ENCODE measurements at regions not wholly inside any gene's neighbourhood (a gene's known extent, or its start where the extent isn't known, plus 50 kb on each side); places are given as distances from the start of the nearest gene placed in this dataset.
"Not testable (repeated sequence)": the region's sequence is repeated elsewhere in the genome, so short reads cannot be mapped to it uniquely, and the experiment has no call there.

DNA sequence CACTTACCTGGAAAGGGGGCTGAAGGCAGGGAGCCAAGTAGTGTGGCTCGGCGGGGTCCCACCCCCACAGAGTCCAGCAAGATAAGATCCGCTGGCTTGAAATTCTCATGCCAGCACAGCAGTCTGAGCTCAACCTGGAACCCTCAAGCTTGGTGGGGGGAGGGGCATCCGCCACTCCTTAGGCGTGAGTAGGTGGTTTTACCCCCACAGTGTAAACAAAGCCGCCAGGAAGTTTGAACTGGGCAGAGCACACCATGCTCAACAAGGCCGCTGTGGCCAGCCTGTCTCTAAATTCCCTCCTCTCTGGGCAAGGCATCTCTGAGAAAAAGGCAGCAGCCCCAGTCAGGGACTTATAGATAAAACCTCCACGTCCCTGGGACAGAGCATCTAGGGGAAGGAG lies 156.3 kb downstream of the KBTBD8 start:
- no peak for DNase-seq (ENCODE audit: low spot score)

GRCh38 chr3:67167481-67167880 lies 169.4 kb downstream of the KBTBD8 start:
- DNase-seq (ENCODE audit: low spot score) = no peak

DNA sequence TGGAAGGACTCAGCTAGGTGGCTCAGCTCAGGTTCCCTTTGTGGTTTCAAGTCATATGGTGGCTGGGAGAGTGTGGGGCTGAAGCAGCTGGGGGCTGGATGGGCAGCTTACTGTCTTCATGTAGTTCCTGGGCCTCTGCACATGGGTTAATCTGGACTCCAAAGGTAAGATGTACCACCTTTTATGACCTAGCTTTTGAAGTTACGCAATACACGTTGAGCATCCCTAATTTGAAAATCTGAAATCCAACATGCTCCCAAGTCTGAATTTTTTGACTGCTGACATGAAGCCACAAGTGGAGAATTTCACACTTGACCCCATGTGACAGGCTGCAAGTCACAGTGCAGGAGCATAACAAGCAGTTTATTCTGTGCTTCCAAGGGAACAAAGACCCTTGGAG lies 173.7 kb downstream of the KBTBD8 start:
- DNase-seq (ENCODE audit: low spot score) = no peak

GRCh38 chr3:67173130-67173529 lies 175.0 kb downstream of the KBTBD8 start:
- DNase-seq (ENCODE audit: low spot score) = not testable (repeated sequence)

DNA sequence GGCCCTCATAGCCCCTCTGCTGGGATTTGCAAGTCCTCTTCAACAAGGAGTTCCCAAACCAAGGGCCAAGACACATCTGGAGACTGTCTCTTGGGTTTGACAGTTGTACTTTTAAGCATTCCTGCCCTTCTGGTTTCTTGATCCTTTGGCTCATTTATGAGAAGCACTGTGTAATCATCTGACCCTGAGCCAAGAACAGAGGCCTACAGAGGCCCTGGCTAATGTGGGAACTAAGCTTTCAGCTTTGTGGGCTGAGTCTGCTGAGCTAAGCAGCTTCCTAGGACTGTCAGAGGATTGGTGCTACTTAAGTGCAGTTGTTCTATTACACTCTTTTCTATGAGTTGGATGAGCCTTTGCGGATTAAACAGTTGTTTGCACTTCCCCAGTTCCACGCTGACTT lies 178.3 kb downstream of the KBTBD8 start:
- no peak for DNase-seq (ENCODE audit: low spot score)

- DNase-seq (ENCODE audit: low spot score) = no peak
These were observed 194.4 kb downstream of the KBTBD8 start for GRCh38 chr3:67192466-67192865.

- no peak for DNase-seq (ENCODE audit: low spot score)
These were observed 198.6 kb downstream of the KBTBD8 start for GRCh38 chr3:67196677-67197076.

- no peak for DNase-seq (ENCODE audit: low spot score)
These were observed 200.3 kb downstream of the KBTBD8 start for GRCh38 chr3:67198374-67198773.

- no peak for DNase-seq (ENCODE audit: low spot score)
These were observed 202.5 kb downstream of the KBTBD8 start for GRCh38 chr3:67200618-67201017.

DNA sequence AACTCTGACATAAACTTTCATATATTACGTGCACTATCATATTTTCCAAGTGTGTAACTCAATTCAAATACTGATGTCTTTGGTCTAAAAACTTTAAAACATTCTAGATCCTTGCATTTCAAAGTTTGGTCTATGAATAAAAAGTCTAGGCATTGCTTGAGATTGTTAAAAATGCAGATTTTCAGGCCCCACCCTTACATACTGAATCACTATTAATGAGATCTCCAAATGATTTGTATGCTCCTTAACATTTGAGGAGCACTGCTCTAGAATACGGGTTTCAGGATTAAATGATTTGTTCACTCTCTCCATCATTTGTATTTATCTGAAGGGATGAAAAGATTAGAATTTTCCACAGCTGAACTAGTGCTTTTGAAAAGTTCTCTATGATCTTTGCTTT lies 202.9 kb downstream of the KBTBD8 start:
- DNase-seq (ENCODE audit: low spot score) = no peak

DNA sequence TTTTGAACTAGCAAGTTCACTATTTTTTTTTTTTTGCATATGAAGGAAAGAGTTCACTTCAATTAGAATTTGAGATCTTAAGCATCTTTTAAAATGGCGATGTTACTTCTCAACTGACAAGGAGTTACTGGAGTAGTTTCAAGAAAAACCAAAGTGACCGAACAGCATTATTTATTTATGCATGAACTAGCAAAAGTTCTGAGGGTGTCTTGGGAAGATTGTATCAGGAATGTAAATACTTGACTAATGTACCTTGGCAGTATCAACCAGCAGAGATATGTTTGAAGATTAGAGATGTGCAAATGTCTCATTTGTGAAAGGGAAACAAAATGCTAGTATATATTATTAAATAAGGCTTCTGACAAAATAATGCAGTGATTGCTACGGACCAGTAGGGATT lies 203.9 kb downstream of the KBTBD8 start:
- no peak for DNase-seq (ENCODE audit: low spot score)

- DNase-seq (ENCODE audit: low spot score) = no peak
These were observed 206.8 kb downstream of the KBTBD8 start for GRCh38 chr3:67204951-67205350.

- no peak for DNase-seq (ENCODE audit: low spot score)
These were observed 217.6 kb downstream of the KBTBD8 start for GRCh38 chr3:67215690-67216089.

GRCh38 chr3:67227030-67227429 lies 228.9 kb downstream of the KBTBD8 start:
- DNase-seq (ENCODE audit: low spot score) = no peak

DNA sequence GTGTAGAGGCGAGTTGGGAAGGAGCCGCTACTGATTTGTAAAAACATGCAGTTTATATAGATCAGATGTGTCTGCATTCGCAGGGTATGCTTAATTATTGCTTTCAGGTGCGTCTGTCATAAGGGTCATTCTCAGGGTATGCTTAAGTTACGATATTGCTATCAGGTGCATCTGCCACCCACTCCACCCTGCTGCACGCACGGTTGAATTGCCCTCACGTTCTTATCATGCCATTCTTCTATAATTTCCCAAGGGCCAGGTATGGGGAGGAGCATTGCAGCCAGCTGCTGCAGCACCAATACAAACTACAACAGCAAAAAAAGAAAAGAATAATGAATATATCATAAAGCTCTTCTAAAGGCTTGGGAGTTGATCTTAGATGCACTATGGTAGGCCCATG lies 230.0 kb downstream of the KBTBD8 start:
- DNase-seq (ENCODE audit: low spot score) = no peak

DNA sequence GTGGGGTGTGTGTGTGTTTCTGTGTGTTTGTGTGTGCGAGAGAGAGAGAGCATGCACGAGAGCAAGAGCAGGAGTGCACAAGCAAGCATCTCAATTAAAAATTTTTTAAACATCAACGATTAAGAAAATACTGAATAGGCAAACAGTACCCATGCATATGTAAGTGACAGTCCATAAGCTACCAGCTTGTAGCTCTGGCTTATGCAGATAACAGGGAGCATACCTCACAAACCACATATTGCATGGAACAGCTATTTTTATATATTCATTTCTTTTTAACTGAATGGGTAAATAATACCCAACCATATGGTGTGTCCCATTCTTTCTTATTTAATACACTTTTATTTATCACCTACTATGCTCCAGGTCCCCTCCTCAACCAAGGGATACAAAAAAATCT lies 234.5 kb downstream of the KBTBD8 start:
- no peak for DNase-seq (ENCODE audit: low spot score)

- no peak for DNase-seq (ENCODE audit: low spot score)
These were observed 241.2 kb downstream of the KBTBD8 start for GRCh38 chr3:67239353-67239752.

DNA sequence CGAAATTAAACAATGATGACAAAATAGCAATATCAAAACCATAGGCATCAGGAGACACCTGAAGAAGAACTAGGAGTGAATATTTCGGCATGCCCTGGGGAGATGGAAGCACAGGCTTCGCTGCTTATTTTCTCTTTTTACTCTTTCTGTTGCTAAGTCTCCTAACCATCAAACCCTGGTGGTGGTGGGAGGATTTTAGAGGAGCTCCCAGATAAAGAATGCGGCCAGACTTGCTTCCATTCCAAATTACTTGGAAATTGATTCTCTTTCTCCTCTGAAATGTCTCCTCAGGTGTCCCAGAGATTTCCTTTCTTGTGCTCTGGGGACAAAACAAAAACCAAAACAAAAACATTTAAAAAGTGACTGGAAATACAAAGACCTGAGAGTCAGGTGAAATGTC lies 243.0 kb downstream of the KBTBD8 start:
- no peak for DNase-seq (ENCODE audit: low spot score)

DNA sequence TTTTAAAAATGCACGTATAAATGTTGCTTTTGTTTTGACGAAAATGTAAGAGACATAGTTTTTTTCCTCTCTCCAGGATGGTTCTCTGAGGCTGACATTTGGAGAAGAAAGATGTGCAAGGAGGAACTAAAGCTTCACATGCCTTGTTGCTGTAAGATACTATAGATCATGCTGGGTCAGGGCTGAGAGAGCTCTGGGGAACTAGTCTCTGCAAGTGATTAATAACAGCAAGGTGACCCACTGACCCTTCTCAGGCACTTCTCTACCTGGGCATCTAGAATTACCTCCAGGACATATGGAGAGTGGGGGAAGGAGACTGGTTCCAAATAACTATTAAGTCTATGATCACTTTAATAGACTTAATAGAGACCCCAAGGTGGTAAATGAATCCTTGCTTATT lies 246.0 kb downstream of the KBTBD8 start:
- no peak for DNase-seq (ENCODE audit: low spot score)

GRCh38 chr3:67245545-67245944 lies 247.4 kb downstream of the KBTBD8 start:
- no peak for DNase-seq (ENCODE audit: low spot score)

DNA sequence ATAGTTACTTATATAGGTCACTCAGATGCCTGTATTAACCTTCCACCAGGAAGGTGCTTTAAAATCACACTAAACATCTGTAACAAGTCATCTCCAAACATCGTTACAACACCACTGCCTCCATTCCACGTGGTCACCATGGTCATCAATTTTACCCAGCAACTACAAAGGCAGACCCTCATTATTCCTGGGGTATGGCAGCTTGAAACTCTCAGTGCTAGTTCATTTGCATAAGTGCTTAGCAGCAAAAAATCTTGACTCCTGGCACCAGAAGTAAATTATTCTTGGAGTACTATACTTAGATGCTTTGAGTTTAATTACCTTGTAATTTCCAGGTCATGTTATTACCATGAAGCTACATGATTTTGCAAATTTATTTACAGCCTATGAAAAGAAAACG lies 250.6 kb downstream of the KBTBD8 start:
- no peak for DNase-seq (ENCODE audit: low spot score)

GRCh38 chr3:67252906-67253305 lies 254.8 kb downstream of the KBTBD8 start:
- not testable (repeated sequence) for DNase-seq (ENCODE audit: low spot score)

- no peak for DNase-seq (ENCODE audit: low spot score)
These were observed 280.0 kb downstream of the KBTBD8 start for GRCh38 chr3:67278015-67278618.

DNA sequence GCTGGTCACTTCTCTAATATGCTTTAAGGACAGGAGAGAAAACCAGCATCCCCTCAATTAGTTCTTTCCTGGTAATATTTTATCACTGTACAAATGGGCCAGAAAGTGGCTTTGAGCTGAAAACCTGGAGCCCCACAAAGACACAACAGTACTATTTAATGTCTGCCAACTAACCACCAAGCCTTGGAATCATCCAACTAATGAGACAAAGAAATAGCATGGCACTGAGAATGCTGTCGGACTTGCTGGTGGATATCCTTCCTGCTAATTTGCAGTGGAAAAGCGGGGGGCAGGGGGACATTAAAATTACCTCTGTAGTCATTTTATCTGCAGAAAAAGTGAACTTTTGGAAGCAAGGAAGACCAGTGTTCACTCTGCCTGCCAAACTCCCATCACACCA lies 288.5 kb downstream of the KBTBD8 start:
- DNase-seq (ENCODE audit: low spot score) = no peak

Data from LoVo (cell line).